ENCODE measurements at regions not wholly inside any gene's neighbourhood (a gene's known extent, or its start where the extent isn't known, plus 50 kb on each side); places are given as distances from the start of the nearest gene placed in this dataset.

GRCh38 chr2:83016343-83017110, 1442.6 kb downstream of the SUCLG1 start:
- Histone ChIP-seq H3K4me3 (ENCODE audit: insufficient read length, low read depth) (no peak overlapping the region), H3K36me3 (ENCODE audit: insufficient read depth, insufficient read length, low read length) (no peaks in the 10 kb centered on the region), H3K9ac (ENCODE audit: insufficient read length, low read depth) (no peak overlapping the region), H3K9me3 (ENCODE audit: insufficient read depth, low read length) (no peaks in the 10 kb centered on the region), H3K4me1 (ENCODE audit: insufficient read depth, insufficient read length) (no peaks in the 10 kb centered on the region), H3K27me3 (ENCODE audit: insufficient read depth, insufficient read length) (no peaks in the 10 kb centered on the region)
- TF ChIP-seq SUZ12 (IDR thresholded peaks at IDR 0.05; ENCODE audit: extremely low read depth, insufficient read depth, insufficient read length): no peak
- TF ChIP-seq ZNF274 (IDR thresholded peaks at IDR 0.05; ENCODE audit: low read depth, low read length): no peak
- no peak for TF ChIP-seq YY1 (IDR thresholded peaks at IDR 0.05; ENCODE audit: insufficient read depth, insufficient read length)
- DNase-seq (ENCODE audit: low read depth, low spot score): peak; percentile 9

- Histone ChIP-seq H3K4me1 (ENCODE audit: insufficient read depth, insufficient read length) (no peaks in the 10 kb centered on the region), H3K9me3 (ENCODE audit: insufficient read depth, low read length) (no peaks in the 10 kb centered on the region)
Observed at GRCh38 chr2:83015900-83016299, 1443.2 kb downstream of the SUCLG1 start.

GRCh38 chr2:83015035-83015715, 1443.9 kb downstream of the SUCLG1 start:
- Histone ChIP-seq H3K4me3 (ENCODE audit: insufficient read length, low read depth) (no peak overlapping the region), H3K9me3 (ENCODE audit: insufficient read depth, low read length) (no peaks in the 10 kb centered on the region), H3K36me3 (ENCODE audit: insufficient read depth, insufficient read length, low read length) (no peaks in the 10 kb centered on the region), H3K9ac (ENCODE audit: insufficient read length, low read depth) (no peak overlapping the region), H3K27me3 (ENCODE audit: insufficient read depth, insufficient read length) (no peaks in the 10 kb centered on the region), H3K4me1 (ENCODE audit: insufficient read depth, insufficient read length) (no peaks in the 10 kb centered on the region)
- TF ChIP-seq YY1 (IDR thresholded peaks at IDR 0.05; ENCODE audit: insufficient read depth, insufficient read length) (no peak), ZNF274 (IDR thresholded peaks at IDR 0.05; ENCODE audit: low read depth, low read length) (no peak), SUZ12 (IDR thresholded peaks at IDR 0.05; ENCODE audit: extremely low read depth, insufficient read depth, insufficient read length) (no peak)
- no peak for DNase-seq (ENCODE audit: low read depth, low spot score)

More at GRCh38 chr2:83015900-83016299, 1443.2 kb downstream of the SUCLG1 start:
- H3K4me3 ChIP-seq (ENCODE audit: insufficient read length, low read depth): no peak overlapping the region
- no peak overlapping the region for H3K9ac ChIP-seq (ENCODE audit: insufficient read length, low read depth)
- no peaks in the 10 kb centered on the region for H3K27me3 ChIP-seq (ENCODE audit: insufficient read depth, insufficient read length)
- TF ChIP-seq SUZ12 (IDR thresholded peaks at IDR 0.05; ENCODE audit: extremely low read depth, insufficient read depth, insufficient read length) (no peak), YY1 (IDR thresholded peaks at IDR 0.05; ENCODE audit: insufficient read depth, insufficient read length) (no peak), ZNF274 (IDR thresholded peaks at IDR 0.05; ENCODE audit: low read depth, low read length) (no peak)
- DNase-seq (ENCODE audit: low read depth, low spot score): no peak
- no peaks in the 10 kb centered on the region for H3K36me3 ChIP-seq (ENCODE audit: insufficient read depth, insufficient read length, low read length)

GRCh38 chr2:83014462-83014861, 1444.6 kb downstream of the SUCLG1 start:
- H3K36me3 ChIP-seq (ENCODE audit: insufficient read depth, insufficient read length, low read length): no peaks in the 10 kb centered on the region
- no peak overlapping the region for H3K9ac ChIP-seq (ENCODE audit: insufficient read length, low read depth)
- no peaks in the 10 kb centered on the region for H3K4me1 ChIP-seq (ENCODE audit: insufficient read depth, insufficient read length)
- no peak for TF ChIP-seq YY1 (IDR thresholded peaks at IDR 0.05; ENCODE audit: insufficient read depth, insufficient read length)
- no peak for TF ChIP-seq SUZ12 (IDR thresholded peaks at IDR 0.05; ENCODE audit: extremely low read depth, insufficient read depth, insufficient read length)
- TF ChIP-seq ZNF274 (IDR thresholded peaks at IDR 0.05; ENCODE audit: low read depth, low read length): no peak
- no peak for DNase-seq (ENCODE audit: low read depth, low spot score)
- no peak overlapping the region for H3K4me3 ChIP-seq (ENCODE audit: insufficient read length, low read depth)
- no peaks in the 10 kb centered on the region for H3K9me3 ChIP-seq (ENCODE audit: insufficient read depth, low read length)
- no peaks in the 10 kb centered on the region for H3K27me3 ChIP-seq (ENCODE audit: insufficient read depth, insufficient read length)

- DNase-seq (ENCODE audit: low read depth, low spot score): no peak
- Histone ChIP-seq H3K36me3 (ENCODE audit: insufficient read depth, insufficient read length, low read length) (no peaks in the 10 kb centered on the region), H3K27me3 (ENCODE audit: insufficient read depth, insufficient read length) (no peaks in the 10 kb centered on the region), H3K9me3 (ENCODE audit: insufficient read depth, low read length) (no peaks in the 10 kb centered on the region), H3K4me3 (ENCODE audit: insufficient read length, low read depth) (no peak overlapping the region), H3K4me1 (ENCODE audit: insufficient read depth, insufficient read length) (no peaks in the 10 kb centered on the region), H3K9ac (ENCODE audit: insufficient read length, low read depth) (no peak overlapping the region)
- TF ChIP-seq SUZ12 (IDR thresholded peaks at IDR 0.05; ENCODE audit: extremely low read depth, insufficient read depth, insufficient read length) (no peak), ZNF274 (IDR thresholded peaks at IDR 0.05; ENCODE audit: low read depth, low read length) (no peak), YY1 (IDR thresholded peaks at IDR 0.05; ENCODE audit: insufficient read depth, insufficient read length) (no peak)
Observed at GRCh38 chr2:83006961-83007360, 1452.1 kb downstream of the SUCLG1 start.

GRCh38 chr2:83003555-83003954, 1455.5 kb downstream of the SUCLG1 start:
- Histone ChIP-seq H3K27me3 (ENCODE audit: insufficient read depth, insufficient read length) (no peaks in the 10 kb centered on the region), H3K4me1 (ENCODE audit: insufficient read depth, insufficient read length) (no peaks in the 10 kb centered on the region), H3K9me3 (ENCODE audit: insufficient read depth, low read length) (no peaks in the 10 kb centered on the region), H3K4me3 (ENCODE audit: insufficient read length, low read depth) (no peak overlapping the region), H3K9ac (ENCODE audit: insufficient read length, low read depth) (no peak overlapping the region), H3K36me3 (ENCODE audit: insufficient read depth, insufficient read length, low read length) (no peaks in the 10 kb centered on the region)
- TF ChIP-seq ZNF274 (IDR thresholded peaks at IDR 0.05; ENCODE audit: low read depth, low read length) (no peak), SUZ12 (IDR thresholded peaks at IDR 0.05; ENCODE audit: extremely low read depth, insufficient read depth, insufficient read length) (no peak), YY1 (IDR thresholded peaks at IDR 0.05; ENCODE audit: insufficient read depth, insufficient read length) (no peak)
- DNase-seq (ENCODE audit: low read depth, low spot score): no peak

- H3K9me3 ChIP-seq (ENCODE audit: insufficient read depth, low read length): no peaks in the 10 kb centered on the region
- no peak for DNase-seq (ENCODE audit: low read depth, low spot score)
- H3K9ac ChIP-seq (ENCODE audit: insufficient read length, low read depth): no peak overlapping the region
- no peak overlapping the region for H3K4me3 ChIP-seq (ENCODE audit: insufficient read length, low read depth)
- TF ChIP-seq ZNF274 (IDR thresholded peaks at IDR 0.05; ENCODE audit: low read depth, low read length): no peak
- TF ChIP-seq YY1 (IDR thresholded peaks at IDR 0.05; ENCODE audit: insufficient read depth, insufficient read length): no peak
- H3K36me3 ChIP-seq (ENCODE audit: insufficient read depth, insufficient read length, low read length): no peaks in the 10 kb centered on the region
- H3K27me3 ChIP-seq (ENCODE audit: insufficient read depth, insufficient read length): no peaks in the 10 kb centered on the region
- no peaks in the 10 kb centered on the region for H3K4me1 ChIP-seq (ENCODE audit: insufficient read depth, insufficient read length)
Observed at GRCh38 chr2:83002706-83003105, 1456.4 kb downstream of the SUCLG1 start.

All from NT2/D1 (cell line).